HG03469 (cell line): ENCODE measurements at regions not wholly inside any gene's neighbourhood (a gene's known extent, or its start where the extent isn't known, plus 50 kb on each side); places are given as distances from the start of the nearest gene placed in this dataset.

ENCODE experiments used
- ATAC-seq: cut with Tn5 transposase; IDR thresholded peaks from one replicate; pipeline ENCODE4 v1.9.1; 2021; ENCODE audit warnings: mild to moderate bottlenecking, moderate library complexity, moderate number of reproducible peaks; ENCODE audit not compliant: unreplicated experiment

DNA sequence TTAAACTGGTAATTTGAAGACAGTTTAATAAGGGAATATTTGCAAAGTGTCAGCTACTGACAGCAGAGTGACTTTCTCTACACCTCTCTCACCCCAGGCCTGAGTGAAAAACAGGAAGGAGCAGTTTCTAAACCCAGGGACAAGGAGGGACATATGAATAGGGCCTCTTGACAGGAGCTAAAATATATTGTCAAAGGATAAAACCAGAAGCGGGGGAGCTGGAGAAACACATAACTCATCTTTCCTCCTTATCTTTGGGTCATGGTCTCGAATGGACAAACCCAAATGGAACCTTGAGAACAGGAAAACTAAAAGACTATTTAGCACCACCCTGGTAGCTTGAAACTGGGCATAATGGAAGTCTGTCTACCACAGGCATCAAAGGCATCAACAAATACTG lies 197.5 kb upstream of the FOXA2 start:
- no peak for ATAC-seq

DNA sequence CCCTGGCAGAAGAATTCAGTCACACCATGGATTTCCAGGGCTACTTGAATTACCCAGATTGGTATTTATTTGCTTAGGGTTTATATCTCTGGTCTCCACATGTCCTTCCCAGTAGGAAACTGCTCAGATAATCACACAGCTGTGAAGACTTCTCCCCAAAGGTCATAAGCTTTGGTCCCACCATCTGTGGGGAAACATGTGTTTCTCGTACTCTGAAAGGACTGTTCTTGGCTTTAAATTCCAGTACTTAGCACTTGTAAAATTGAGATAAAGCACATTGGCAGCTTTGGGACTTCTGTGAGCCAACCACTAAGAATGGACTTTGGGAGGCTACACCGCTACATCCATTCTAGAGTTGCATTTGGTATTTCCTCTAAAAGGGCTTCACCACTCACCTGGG lies 205.3 kb upstream of the FOXA2 start:
- no peak for ATAC-seq

DNA sequence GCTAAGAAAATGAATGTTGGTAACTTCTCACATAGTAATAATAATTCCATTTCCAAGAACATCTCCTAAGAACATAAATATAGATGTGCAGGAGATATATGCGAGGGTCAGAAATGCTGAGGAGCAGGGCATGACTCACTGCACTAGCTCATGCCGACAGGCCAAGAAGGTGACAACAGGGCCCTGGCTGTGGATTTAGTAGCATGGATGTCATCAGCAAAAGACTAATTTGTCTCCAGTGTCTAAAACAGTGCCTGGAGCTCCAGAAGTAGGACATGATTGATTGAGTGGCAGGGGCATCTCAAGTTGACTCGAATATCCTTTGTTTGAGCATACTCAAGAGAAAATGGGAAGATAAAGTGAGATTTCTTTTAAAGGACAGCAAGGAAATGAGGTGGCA lies 207.0 kb upstream of the FOXA2 start:
- no peak for ATAC-seq

DNA sequence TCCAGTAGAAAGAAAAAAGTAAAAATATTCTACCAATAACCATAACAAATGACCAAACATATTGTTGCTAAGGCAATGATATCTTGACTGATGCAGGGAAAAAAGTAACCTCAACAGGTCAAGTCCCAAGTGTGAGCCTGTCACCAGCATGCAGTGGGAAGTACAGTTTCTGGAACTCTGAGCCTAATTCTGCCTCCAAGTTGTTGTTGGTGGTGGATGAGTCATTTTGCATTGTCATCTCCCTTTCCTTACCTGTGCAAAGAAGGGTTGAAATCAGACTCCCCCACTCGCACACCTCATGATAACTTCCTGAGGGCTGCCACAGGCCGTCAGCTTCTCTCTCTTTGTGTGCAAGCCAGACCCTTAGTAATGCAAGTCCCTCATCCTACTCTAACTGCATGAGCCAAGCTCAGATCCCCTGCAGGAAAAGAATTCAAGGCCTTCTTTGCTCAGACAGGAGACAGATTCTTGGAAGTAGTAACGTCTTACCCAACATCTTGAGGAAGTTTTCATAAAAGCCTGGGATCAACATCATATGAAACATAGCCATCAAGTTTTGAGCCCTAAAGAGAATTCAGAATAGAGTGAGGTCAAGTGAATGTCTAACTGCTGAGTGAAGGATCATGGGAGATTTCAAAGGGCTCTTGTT lies 207.6 kb upstream of the FOXA2 start:
- no peak for ATAC-seq

DNA sequence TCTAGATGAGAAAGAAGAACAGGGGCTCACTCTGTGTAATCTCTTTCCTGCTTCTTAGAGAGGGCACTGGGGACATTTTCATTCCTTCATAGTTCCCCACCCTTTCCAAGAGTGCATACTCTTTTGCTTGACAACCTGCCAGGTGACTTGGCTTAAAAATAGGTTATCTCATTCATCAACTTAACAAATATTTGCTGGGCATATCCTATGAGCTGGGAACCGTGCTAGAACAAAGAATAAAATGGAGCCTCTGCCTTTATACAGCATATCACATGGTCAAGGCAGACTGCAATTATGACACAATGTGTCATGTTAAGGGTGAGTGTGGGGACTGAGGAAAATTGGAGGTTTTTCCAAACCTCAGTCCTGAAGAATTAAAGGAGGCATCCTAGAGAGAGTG lies 209.8 kb upstream of the FOXA2 start:
- no peak for ATAC-seq

DNA sequence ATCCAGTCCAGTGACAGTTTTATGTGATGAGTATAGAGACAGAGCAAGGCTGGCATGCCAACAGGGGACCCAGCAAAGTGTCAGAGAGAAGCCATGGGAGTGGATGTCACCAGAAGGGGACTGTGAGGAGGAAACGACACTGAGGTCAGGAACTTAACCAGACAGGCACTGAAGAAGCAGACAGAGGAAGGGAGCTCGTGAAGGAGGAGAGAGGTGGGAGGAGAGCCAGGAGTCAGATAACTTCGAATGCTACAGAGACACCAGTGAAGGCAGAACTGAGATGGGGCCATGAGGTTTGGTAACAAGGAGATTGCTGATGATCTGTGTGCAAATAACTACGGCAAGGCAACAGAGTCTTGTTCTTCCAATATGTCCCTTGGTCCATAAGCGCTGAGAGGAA lies 211.1 kb upstream of the FOXA2 start:
- ATAC-seq, result no peak

DNA sequence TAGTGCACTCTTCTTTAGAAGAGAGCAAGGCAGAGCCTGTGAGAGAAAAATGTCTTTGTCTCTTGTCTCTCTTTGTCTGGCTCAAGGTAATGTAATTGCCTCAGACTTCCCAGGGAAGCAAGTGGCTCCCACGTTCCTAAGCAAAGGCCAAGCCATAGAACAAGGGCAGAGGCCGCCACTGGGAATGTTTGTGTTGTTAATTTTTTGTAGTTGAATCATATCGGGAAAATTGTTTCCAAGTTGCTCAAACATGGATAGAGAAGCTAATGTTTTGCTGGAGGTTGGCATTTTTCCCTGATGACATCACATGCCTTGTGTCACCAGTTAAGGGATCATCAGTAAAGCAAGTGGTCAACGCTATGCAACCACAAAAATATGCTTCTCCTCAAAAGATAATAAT lies 211.5 kb upstream of the FOXA2 start:
- ATAC-seq, result no peak

DNA sequence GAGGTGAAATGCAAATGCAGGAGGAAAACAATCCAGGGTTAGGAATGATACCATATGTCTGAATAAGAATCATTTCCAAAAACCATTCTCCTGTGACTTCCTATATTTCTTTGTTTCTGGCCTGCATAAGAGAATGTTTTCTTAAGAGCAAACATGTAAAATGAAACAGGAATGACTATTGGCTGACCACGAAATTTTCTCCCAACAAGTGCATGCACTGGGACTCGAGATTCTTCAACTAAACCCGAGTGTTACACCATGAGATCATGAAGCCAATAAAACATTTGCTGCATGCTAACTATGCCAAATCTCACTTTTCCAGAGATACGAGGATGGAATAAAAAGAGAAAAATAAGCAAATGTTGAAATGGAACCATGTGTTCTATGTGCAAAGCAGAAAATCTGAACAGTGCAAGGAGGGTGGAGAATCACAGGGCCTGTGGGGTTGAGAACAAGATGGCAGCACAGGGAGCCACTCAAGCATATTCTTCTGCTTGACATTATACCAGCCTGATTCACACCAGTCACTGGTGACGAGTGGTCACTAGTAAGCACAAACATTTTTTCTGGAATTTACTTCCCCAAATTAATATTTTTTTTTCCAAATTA lies 212.2 kb upstream of the FOXA2 start:
- no peak for ATAC-seq

DNA sequence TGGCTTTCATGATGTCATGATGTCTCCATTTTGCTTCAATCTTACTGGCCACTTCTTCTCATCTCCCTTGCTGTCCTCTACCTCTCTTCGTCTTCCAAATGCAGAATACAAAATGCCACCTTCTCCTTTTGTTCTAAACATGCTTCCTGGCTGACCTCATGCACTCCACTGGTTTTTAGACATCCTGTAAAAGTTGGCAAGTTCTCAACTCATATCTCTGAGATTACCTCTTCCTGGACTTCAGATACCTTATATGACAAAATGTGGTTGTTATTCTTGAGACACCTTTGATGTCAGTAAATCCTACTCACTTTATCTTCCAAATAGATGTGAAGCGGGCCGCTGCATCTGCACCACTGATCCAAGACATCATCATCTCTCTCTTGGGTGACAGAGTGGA lies 212.7 kb upstream of the FOXA2 start:
- no peak for ATAC-seq

DNA sequence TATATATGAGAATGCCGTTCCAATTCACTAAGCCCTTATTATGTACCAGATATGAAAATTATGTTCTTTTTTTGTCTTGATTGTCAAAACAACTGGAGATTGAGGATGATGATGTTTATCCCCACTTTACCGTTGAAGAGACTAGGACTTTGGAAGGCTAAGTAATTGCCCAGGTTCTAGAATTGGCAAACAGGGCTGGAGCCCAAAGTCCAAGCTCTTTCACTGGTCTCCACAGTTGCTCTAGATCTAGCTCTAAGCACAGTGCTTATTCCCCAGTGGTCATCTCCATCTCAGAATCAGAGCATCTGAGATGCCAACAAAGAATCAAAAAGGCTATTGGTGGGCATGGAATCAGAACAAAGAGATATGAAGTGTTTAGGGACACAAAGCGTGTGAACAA lies 215.3 kb upstream of the FOXA2 start:
- no peak for ATAC-seq

DNA sequence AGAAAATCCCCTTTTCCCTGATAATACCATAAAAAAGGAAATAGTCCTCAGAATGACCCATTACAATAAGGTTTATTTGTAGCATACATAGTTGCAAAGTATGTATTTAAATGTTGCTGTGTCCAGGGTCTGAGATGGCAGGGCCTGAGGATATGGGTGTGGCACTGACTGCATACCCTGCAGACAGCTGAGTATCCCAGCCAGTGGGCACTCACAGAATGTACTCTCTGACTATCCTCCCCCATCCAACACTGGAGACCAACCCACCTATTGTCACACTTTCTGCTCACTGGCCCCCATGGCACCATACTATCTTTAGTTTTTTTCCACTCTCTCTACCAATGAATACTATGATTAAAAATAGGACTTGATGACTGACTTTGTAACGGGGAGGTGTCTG lies 215.8 kb upstream of the FOXA2 start:
- ATAC-seq, result no peak

DNA sequence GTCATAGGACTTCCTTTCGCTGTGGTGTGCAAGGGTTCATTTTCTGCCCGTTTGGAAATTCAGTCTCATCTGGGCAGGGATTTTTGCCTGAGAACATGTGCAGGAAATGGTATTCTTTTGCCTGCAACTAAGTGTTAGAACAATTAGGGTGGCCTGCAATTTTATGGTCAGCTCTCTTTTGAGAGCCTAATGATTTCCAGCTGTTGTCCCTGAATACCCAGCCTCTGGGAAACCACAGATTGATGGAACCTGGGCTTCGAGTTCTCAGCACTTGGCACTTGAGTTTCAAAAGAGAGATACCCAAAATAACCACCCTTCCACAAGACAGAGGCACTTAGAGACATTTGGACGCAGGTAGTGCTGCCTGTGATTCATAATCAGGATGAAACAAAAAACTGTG lies 217.2 kb upstream of the FOXA2 start:
- ATAC-seq, result no peak

DNA sequence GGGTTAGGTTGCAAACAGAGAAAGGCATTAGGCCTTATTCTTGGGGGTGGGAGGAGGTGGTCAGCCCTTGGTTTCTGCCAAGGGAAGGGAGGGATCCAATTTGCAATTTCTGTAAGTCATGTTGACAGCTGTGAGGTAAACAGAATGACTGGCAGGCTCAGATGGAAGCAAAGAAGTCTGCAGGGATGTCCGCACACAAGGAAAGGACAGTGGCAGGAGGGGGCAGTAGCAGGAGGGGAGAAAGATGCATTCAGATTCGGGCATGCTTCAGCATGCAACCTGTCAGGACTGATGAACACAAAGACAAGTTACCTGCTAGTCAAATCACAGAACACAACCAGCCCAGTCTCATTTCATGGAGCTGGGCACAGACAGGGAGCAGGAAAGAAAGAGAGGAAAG lies 217.9 kb upstream of the FOXA2 start:
- no peak for ATAC-seq

DNA sequence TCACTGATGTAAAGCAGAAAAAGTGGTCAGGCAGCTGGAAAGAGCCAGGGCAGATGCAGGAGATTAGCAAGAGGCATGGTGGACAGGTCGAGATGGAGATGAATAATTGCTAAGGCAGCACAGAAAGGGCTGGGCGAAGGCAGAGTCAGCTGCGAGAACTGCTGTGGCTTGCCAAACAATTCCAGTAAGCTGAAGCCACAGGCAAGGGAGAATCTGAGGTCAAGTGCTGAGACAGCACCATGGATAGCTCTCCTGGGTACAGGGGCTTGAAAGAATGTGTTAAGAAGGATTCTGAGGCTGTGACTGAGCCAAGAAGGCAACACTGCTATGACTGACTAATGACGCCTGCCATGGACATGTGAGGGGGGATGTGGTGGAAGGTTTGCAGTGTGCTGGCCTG lies 220.8 kb upstream of the FOXA2 start:
- no peak for ATAC-seq

DNA sequence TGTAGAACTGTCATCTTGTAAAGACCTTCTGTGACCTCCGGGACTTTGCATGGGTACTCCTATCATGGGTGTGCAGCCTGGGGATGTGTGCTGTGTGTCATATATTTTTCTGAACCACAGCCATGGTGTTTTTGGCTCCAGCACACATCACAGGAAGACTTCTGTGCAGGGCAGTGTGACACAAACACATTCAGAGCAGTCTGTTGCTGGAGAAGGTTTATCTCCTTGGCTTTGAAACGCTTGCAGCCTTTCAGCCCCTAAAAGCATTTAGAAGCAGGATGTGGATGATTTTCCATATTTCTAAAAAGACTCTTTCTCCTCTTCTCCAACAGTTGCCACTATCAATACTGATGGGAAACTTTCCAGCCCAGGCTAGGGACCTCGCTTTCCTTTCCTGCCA lies 221.6 kb upstream of the FOXA2 start:
- no peak for ATAC-seq

DNA sequence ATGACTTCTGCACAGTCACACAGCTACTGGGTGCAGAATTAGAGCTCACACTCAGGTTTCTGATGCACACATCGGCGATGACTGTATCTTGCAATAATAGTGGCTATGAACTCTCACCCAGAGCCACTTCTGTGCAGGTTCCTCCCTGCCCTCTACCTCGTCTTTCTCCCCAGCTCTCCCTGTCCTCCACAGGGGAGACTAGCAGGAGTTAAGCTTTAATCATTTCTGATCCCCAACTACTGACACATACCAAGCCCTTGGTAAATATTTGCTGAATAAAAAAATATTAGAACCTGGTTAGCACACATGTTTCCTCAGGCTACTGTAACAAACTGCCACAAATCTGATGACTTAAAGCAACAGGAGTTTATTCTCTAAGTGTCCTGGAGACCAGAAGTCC lies 222.7 kb upstream of the FOXA2 start:
- no peak for ATAC-seq

DNA sequence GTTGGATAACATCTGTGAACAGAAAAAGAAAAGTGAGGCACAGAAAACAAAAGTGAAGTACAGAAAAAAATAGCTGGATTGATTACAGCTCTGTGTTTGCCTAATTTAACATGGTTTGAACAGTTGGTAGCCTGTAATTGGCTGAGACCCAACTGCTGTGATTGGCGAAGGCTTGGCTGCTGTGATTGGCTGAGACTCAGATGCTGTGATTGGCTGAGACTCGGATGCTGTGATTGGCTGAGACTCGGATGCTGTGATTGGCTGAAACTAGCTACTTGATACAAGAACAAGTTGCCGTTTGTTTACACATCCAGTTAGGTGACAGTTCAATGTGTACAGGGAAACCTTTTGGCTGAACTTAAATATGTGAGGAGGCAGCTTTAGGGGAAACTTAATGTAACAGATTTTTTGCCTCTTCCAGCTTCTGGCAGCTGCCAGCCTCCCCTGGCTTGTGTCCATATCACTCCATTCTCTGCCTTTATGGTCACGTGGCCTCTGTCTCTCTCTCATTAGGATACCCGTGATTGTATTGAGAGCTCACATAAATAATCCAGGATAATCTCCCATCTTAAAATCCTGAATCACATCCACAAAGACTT lies 223.4 kb upstream of the FOXA2 start:
- ATAC-seq, result no peak

DNA sequence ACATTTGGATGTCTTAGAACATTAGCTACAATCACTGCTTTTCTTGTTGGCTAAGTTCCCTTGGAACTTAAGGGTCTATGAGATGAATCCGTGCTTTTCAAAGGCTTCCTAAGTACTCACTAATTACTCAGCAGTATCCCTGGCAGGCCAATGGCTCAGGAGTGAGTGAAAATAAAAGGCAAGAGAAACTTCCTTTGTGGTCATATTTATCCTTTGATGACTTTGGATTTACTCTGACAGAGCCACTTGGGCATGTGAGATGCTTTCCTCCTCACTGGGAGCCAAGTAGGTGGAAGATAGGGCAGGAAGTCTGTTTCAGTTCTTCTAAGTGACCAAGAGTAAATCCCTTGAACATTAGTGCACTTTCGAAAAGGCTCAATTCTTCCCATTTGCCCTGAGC lies 224.3 kb upstream of the FOXA2 start:
- no peak for ATAC-seq

DNA sequence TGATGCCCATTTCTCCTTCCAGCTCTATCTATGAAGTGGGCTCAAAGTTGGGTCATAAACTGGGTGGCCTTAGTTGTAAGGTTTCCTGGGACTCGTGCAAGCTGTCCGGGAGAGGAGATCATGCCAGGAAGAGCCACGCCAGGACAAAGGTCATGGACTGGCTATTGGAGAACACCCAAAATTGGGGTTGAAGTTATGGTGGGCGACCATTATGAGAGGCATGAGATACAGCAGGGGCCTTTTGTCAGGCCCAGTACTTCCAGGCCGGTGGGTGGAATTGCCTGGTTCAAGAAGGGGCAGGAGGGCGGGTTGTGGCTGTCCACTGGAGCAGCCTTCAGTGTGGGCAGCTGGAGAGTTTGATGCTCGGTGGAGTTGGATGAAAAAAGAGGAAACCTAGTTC lies 225.1 kb upstream of the SSTR4 start:
- ATAC-seq, result no peak

DNA sequence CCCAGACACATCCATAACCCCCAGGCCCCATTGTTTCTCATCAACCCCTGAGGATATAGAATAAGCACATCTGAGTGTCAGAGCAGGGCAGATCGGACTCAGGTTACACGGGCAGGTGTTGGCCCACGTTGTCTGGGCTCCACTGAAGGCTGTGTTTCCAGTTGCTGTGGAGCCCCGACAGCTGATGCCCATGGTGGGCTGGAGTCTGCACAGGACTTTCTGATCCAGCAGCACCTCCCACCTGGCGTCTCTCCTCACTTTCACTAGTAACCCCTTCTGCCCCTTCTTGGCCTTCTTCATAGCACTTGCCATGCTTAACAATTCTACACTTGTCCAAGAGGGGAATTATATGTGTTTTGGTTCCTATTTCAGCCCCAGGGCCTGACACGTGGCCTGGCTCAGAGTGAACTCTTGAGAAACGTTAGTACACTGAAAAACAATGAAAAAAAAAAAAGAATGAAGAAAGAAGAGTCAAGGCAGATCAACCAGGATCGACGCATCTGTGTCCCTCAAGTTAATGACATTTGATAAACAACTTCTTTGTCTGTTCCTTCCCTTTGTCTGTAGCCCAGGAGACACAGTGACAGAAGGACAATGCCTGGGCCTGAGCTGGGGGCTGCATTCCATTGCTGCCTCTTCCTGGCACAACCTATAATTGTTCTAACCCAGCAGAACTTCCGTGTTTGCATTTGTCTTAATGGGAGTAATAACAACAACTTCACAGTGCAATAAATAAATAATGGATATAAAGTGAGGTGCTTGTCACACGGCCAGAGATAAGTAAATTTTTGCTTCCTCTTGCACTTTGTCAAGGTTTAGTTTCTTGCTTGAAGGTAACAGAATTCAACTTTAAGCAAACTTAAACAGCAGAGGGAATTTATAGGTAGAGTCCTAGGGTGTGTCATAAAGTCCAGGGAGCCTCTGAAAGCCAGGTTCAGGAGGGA lies 224.2 kb upstream of the SSTR4 start:
- no peak for ATAC-seq

DNA sequence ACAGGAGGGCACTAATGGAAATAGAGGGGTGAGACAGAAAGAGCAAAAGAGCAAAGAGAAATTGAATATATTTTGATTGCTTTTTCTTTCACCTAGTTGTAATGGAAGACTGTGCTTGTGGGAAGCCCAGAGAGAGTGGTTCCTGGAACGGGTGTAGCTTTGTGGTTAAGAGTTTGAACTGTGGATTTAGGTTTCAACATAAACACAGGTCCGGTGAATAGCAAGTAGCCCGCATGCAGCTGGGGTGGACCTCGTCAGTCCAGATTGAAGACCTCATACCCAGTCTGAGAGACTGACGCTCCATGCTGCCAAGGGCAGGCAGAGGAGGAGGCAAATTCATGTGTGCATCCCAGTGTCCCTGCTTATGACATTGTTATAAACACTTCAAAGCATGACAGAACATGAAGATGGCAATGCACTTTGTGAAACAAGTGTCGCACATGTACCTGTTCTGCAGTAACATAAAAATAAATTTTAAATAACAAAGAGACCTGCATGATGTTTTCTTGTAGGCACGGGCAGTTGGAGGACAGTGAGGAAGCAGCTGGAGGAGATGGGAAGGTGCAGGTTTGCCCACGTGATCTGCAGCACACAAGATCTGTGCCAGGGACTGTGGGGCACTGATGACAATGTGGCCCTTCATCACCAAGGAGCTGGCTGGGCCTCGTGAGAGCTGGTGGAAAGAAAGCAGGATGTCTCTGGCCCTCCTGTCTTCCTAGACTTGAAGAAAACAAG lies 220.5 kb upstream of the SSTR4 start:
- ATAC-seq, result no peak
